Central memory CD4-positive, alpha-beta T cell (primary cell): ENCODE measurements at regions not wholly inside any gene's neighbourhood (a gene's known extent, or its start where the extent isn't known, plus 50 kb on each side); places are given as distances from the start of the nearest gene placed in this dataset.

Experiments
- DNase-seq: peaks from one replicate; pipeline ENCODE4 v3.0.0; 2022

- DNase-seq: no peak
These were observed 360.0 kb upstream of the PROK2 start for GRCh38 chr3:72144773-72145505.

DNA sequence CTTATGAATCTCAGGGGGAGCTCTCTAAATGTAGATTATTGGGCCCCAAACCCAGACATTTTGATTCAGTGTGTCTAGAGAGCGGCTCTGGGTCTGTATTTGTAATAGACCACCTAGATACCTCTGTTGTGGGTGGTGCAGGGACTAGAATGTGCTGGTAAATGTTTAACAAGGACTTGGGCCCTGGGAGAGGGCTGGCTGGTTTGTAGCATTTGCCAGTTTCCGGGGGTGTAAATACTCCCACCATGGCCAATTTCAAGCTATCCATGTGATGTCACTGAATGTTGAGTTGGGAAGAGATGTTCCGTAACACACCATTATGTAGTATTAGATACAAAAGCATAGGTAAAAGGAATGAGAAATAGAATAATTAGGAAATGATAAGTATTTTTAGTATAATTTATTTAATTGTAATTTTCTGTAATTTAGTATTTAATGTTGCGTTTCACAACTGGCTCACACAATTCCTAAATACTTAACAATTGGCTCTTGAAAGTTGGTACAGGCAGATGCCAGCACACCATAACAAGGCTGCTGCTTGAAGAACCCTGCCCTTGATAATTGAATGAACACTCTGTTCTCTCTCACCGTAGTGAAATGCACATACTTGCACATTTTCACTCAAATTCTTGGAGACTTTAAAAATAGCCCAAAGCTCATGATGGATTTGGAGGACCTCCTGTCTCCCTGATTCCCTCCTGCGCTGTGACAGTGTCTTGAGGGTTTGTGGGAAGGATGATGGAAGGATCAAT lies 359.2 kb upstream of the PROK2 start:
- no peak for DNase-seq

- no peak for DNase-seq
These were observed 358.4 kb upstream of the PROK2 start for GRCh38 chr3:72143322-72143721.

GRCh38 chr3:72142028-72142427 lies 357.1 kb upstream of the PROK2 start:
- no peak for DNase-seq

DNA sequence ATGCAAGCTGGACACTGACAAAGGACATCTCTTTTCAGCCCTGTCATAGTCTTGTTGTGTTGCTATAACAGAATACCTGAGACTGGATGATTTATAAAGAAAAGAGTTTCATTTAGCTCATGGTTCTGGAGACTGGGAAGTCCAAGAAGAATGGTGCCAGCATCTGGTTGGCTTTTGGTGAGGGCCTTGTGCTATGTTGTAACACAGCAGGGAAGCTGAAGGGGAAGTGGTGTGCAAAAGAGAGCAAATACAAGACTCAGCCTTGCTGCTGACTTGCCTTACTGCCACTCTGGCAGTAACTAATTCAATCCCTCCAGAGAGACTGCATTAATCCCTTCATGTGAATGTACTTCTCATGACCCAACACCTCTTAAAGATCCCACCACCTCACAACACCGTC lies 356.3 kb upstream of the PROK2 start:
- DNase-seq: no peak

DNA sequence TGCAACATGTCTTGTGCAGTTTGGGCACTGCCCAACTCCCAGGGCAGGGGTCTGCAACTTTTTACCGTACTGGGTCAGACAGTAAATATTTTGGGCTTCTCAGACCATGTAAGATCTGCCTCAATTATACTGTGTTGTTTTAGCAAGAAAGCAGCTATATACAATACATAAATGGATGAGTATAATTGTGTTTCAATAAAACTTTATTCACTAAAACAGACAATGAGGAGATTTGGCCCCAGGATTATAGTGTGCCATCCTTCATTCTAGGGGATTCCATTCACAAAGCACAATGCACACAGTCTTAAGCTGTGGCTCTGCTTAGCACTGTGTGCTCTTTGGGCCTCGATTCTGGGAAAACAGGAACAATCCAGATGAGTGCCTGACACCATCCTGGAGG lies 354.4 kb upstream of the PROK2 start:
- no peak for DNase-seq

GRCh38 chr3:72137865-72138861 lies 353.2 kb upstream of the PROK2 start:
- no peak for DNase-seq

- no peak for DNase-seq
These were observed 350.7 kb upstream of the PROK2 start for GRCh38 chr3:72135636-72136035.

DNA sequence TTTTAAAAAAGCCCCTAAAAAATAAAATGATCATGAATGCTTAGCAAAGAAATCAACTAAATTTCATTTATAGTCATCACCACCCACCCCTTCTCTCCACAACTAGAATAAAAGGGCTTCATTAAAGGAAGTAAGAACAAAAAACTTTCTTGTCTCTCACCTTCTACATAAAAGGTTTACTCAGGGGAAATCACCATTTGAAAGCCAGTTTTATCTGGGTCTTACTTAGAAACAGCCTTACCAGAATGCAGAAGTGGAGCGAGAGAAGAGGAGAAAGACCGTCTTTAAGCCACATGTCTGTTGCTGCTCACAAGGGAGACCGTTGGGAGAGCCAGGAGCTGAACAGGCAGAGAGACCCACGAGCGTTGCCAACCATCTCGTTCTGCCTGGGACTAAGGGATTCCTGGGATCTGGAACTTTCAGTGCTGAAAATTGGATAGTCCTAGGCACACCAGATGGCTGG lies 350.1 kb upstream of the PROK2 start:
- DNase-seq: no peak

GRCh38 chr3:72133329-72134011 lies 348.5 kb upstream of the PROK2 start:
- no peak for DNase-seq

GRCh38 chr3:72131899-72132298 lies 347.0 kb upstream of the PROK2 start:
- no peak for DNase-seq

DNA sequence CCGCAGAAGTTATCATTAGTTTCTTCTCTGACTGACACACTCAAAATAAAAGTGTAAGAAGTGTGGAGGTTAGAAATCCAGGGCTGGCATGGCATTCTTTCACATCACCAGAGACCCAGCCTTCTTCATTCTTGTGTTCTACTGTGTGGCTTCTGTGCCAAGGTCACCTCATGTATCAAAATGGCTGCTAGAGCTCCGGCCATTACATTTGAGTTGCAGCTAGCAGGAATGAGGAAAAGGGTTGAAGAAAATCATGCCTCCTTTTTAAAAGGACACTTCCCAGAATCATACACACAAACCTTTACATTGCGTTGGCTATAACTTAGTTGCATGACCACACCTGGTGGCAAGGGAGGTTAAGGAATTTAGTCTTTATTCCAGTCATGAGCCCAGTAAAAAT lies 345.6 kb upstream of the PROK2 start:
- DNase-seq: no peak

DNA sequence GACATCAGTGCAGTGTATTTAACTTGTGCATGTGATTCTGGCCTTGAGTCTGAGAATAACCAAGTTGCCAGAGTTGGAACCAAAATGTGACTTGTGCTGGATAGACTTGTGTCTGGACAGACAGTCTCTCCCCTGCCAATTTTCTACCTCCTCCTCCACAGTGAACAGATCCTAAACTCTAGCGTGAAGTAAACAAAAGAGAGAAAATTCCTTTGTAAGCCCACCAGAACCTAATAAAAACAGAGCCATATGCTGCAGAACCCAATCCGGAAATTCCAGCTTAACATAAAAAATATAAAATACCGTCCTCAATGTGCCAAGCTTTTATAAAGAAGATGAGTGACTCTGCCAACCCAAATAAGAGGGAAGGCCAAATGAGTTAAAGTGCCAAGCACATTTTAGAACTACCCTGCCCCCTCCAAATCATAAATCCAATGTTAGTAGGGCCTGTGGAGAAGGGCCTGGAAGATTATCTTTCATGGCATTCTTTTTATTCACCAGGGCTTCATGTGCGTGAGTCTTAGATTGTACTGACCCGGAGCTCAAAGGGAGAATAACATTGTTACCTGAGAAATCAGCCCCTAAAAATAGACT lies 344.6 kb upstream of the PROK2 start:
- DNase-seq: no peak

DNA sequence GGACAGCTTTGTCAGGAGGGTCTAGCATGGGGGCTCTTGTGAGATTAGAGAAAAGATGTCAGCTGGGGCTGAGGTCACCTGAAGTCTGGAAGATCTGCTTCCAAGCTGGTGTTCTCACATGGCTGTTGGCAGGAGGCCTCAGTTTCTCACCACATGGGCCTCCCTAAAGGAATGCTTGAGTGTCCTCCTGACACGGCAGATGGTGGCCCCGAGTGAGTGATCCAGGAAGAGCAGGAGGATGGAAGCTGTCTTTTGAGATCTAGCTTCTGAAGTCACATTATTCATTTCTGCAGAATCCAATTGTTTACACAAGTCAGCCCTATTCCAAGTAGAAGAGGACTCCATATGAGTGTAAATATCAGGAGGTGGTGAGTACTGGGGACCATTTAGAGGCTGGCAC lies 344.0 kb upstream of the PROK2 start:
- DNase-seq: no peak

GRCh38 chr3:72127844-72128243 lies 342.9 kb upstream of the PROK2 start:
- DNase-seq: no peak

DNA sequence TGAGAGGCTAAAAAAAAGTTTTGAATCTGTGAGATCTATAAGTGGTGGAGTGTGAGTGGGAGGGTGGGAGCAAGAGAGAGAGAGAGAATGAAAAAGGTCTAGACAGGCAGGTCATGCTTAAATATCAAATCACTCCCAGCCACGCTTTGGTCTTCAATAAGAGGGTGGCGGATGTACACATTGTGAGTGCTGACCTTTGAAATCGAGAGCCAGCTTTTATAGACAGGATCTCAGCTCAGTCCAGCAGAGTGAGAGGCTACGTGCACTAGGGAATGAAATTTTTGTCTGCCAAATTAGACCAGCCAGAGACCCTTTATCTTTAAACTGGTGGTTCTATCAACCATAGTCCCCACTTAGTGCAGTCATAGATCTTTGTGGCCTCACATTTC lies 342.3 kb upstream of the PROK2 start:
- no peak for DNase-seq

DNA sequence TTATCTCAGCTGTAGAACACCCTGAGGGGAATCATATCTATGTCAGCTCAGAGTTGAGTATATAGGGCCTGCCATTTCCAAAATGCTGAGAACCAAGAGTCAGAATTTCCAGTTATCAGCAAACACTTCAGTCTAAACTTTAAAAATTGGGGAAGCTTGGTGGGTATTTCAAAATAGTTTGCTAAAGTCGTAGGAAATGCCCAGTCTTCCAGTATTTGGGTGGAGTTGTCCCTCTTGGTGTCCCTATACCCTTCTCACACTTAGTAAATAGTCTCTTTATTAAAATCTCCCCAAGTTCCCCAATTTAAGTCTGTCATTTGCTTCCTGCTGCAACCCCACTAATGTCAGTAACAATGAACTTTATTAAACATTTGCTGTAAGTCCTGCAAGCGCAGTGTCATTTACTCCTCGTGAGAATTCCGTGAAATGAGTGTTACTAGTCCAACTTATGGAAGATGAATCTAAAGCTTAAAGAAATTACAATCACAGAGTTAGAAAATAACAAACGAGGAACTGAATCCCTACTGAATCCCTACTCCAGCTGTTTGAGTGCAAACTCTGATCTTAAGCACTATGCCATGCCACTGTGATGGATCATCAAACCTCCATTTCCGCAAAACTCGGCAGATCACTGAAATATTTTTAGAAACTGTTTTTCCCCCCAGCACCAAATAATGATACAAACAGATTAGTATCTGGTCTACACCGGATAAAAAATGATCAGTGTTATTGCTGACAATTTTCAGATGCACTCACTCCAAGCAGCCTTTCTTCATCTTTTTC lies 341.7 kb upstream of the PROK2 start:
- no peak for DNase-seq

GRCh38 chr3:72123908-72124441 lies 339.0 kb upstream of the PROK2 start:
- no peak for DNase-seq

- no peak for DNase-seq
These were observed 336.1 kb upstream of the PROK2 start for GRCh38 chr3:72120806-72121778.

DNA sequence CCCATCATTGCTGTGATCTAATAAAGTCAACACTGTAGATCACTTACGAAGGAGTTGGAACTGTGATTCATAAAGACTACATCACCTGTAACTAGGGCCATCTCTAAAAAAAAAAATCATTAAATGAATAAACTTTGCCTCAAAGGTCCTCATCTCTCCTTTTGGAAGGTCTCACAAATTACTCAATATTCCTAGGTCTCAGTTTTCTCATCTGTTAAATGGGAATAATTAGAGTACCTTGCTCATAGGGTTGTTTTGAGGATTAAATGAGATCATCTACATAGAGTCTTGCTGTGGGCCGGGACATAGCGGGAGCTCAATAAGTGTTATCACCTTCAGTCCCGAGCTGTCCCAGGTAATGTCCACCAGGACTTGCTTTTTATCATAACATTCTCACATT lies 335.1 kb upstream of the PROK2 start:
- DNase-seq: no peak
